ENCODE measurements at regions not wholly inside any gene's neighbourhood (a gene's known extent, or its start where the extent isn't known, plus 50 kb on each side); places are given as distances from the start of the nearest gene placed in this dataset.

DNA sequence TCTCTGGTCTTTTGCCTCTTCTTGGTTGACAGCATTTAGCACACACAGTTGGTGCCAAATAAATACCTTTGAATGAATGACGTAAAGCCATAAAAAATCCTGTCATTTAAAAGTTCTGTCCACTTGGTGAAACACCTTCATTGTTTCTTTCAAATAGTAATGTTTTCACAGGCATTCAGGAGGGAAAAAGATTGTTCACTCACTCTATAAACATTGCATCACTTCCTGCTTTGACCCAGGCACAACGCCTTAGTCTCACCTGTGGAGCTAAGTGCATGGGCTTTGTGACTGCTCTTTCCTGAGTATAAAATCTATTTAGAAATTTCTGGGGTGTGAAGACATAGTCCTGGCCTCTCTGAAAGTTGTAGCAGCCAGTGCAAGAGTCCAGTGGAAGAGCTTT is 88.9 kb upstream of the CXCL14 start:
- TF ChIP-seq, protein P1, sequence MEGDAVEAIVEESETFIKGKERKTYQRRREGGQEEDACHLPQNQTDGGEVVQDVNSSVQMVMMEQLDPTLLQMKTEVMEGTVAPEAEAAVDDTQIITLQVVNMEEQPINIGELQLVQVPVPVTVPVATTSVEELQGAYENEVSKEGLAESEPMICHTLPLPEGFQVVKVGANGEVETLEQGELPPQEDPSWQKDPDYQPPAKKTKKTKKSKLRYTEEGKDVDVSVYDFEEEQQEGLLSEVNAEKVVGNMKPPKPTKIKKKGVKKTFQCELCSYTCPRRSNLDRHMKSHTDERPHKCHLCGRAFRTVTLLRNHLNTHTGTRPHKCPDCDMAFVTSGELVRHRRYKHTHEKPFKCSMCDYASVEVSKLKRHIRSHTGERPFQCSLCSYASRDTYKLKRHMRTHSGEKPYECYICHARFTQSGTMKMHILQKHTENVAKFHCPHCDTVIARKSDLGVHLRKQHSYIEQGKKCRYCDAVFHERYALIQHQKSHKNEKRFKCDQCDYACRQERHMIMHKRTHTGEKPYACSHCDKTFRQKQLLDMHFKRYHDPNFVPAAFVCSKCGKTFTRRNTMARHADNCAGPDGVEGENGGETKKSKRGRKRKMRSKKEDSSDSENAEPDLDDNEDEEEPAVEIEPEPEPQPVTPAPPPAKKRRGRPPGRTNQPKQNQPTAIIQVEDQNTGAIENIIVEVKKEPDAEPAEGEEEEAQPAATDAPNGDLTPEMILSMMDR (IDR thresholded peaks at IDR 0.05; ENCODE audit: insufficient read depth, low read depth, low read length) = no peak
- CTCF ChIA-PET = no interaction called here
- H3K36me3 ChIP-seq (ENCODE audit: control insufficient read depth, insufficient read depth, low read length) = no peaks in the 10 kb centered on the region
- no peak for DNase-seq (ENCODE audit: low read depth)
- POLR2A ChIA-PET = no interaction called here
- H3K4me3 ChIP-seq (ENCODE audit: low read depth, low read length) = no peak overlapping the region
- H3K27me3 ChIP-seq (ENCODE audit: control insufficient read depth, insufficient read depth, low read length) = no peaks in the 10 kb centered on the region

DNA sequence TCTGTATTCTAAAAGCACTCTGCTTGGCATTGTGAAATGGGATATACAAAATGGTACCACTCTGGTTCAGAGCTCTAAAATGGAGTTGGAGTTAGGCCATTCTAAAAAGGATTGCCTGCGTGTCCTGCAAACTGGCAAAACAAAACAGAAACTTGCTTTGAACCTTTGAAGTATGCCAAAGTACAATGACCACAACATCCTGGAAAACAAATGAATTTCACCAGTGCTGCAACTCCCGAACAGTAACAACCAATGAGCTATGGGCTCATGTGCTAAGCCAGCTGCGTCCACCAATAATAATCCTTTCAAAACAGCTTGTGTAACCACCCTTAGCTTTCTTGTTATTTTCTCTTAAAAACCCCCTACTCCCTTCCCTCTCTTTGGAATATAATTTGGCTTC is 88.4 kb upstream of the CXCL14 start:
- TF ChIP-seq, protein P1 (IDR thresholded peaks at IDR 0.05; ENCODE audit: insufficient read depth, low read depth, low read length) = no peak
- Histone ChIP-seq H3K27me3 (ENCODE audit: control insufficient read depth, insufficient read depth, low read length) (no peaks in the 10 kb centered on the region), H3K36me3 (ENCODE audit: control insufficient read depth, insufficient read depth, low read length) (no peaks in the 10 kb centered on the region), H3K4me3 (ENCODE audit: low read depth, low read length) (no peak overlapping the region)
- ChIA-PET POLR2A (no interaction called here), CTCF (no interaction called here)
- no peak for DNase-seq (ENCODE audit: low read depth)

DNA sequence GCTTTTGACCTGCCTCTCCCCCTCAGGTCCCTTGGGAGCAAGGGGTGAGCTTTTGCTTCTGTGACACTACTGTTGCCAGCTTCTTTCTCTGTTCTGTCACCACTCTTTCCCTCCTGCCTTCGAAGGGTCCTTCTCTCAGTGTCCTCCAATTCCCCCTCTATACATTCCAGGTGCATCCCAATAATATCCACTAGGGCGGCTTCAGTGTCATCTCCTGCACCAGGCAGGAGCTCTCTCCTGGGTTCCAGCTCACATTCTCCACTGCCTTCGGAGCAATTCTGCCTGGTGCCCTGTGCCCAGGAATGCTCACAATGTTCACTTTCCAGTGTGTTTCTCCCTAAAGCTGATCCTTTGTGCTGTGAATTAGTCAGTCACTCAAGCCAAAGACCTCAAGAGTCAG is 83.9 kb upstream of the CXCL14 start:
- ChIA-PET CTCF (no interaction called here), POLR2A (no interaction called here)
- Histone ChIP-seq H3K4me3 (ENCODE audit: low read depth, low read length) (no peak overlapping the region), H3K27me3 (ENCODE audit: control insufficient read depth, insufficient read depth, low read length) (no peaks in the 10 kb centered on the region), H3K36me3 (ENCODE audit: control insufficient read depth, insufficient read depth, low read length) (no peaks in the 10 kb centered on the region)
- no peak for DNase-seq (ENCODE audit: low read depth)
- TF ChIP-seq, protein P1 (IDR thresholded peaks at IDR 0.05; ENCODE audit: insufficient read depth, low read depth, low read length) = no peak

DNA sequence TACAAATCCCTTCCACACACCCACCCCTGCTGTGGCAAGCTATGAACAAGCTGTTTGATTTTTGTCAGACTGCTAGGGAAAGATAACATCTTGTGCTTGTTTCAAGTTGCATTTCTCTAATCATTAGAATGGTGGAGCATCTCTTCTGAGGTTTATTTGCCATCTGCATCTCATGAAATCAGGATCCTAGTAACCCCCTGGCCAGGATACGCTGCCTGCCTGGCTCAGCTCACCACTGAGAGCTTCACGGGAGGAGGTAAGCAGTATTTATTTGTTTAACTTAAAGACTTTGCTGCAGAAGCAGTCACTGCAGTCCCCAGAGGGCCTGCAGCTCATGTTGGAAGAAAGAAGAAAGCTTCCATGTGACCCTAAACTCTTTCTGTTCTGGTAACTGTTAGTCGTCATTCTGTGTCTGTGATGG is 83.3 kb upstream of the CXCL14 start:
- ChIA-PET POLR2A (no interaction called here), CTCF (no interaction called here)
- Histone ChIP-seq H3K4me3 (ENCODE audit: low read depth, low read length) (no peak overlapping the region), H3K36me3 (ENCODE audit: control insufficient read depth, insufficient read depth, low read length) (no peaks in the 10 kb centered on the region), H3K27me3 (ENCODE audit: control insufficient read depth, insufficient read depth, low read length) (no peaks in the 10 kb centered on the region)
- TF ChIP-seq, protein P1 (IDR thresholded peaks at IDR 0.05; ENCODE audit: insufficient read depth, low read depth, low read length) = no peak
- no peak for DNase-seq (ENCODE audit: low read depth)

DNA sequence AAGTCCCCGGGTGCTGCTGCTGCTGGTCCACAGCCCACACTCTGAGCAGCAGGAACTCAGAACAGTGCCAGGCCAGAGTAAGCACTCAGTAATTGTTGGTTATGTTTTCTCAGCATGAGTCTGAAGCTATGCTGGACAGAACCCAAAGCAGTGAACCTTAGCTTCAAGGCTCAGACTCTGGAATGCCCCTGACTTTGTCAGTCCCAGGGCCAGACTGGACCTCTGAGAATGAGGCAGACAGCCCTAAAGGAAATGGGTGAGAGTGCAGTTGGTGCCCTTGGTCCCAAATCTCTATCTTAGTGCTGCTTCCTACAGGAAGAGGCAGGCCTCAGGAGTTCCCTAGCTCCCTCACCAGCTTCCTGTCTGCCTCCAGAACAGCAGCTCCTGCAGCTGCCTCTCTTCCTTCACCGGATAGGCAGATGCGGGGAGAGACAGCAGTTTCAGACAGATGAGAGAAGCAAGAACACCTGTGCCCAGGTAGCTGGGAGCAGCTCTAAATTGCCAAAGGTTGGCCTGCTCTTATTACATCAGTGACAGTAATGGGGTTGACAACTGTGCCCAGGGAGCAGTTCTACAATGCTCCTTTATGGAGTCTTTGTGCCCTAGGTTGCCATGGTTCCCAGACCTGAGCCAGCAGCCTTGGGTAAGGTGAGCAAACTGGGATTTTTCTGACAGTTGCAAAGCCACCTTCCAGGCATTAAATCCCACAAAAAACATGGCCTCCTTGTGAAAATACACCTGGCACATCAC is 82.2 kb upstream of the CXCL14 start:
- Histone ChIP-seq H3K4me3 (ENCODE audit: low read depth, low read length) (no peak overlapping the region), H3K27me3 (ENCODE audit: control insufficient read depth, insufficient read depth, low read length) (no peaks in the 10 kb centered on the region), H3K36me3 (ENCODE audit: control insufficient read depth, insufficient read depth, low read length) (no peaks in the 10 kb centered on the region)
- CTCF ChIA-PET = no interaction called here
- TF ChIP-seq, protein P1 (IDR thresholded peaks at IDR 0.05; ENCODE audit: insufficient read depth, low read depth, low read length) = no peak
- POLR2A ChIA-PET = no interaction called here
- no peak for DNase-seq (ENCODE audit: low read depth)
